Transverse colon (tissue), 4 donors: ENCODE measurements at regions not wholly inside any gene's neighbourhood (a gene's known extent, or its start where the extent isn't known, plus 50 kb on each side); places are given as distances from the start of the nearest gene placed in this dataset.

Experiments
- EP300 ChIP-seq: sonication (generic); formaldehyde crosslinking; IDR thresholded peaks from one replicate; pipeline ENCODE4 v1.6.1; 2017; ENCODE audit warnings: antibody characterized with exemption, low read depth
- POLR2A ChIP-seq: fragments of 450-650 bp; IDR thresholded peaks from one replicate; pipeline ENCODE4 v1.6.1; 2016; ENCODE audit warnings: antibody characterized with exemption, mild to moderate bottlenecking, moderate library complexity
- POLR2AphosphoS5 ChIP-seq, 3 donors: sonication (generic); formaldehyde crosslinking; IDR thresholded peaks; one replicate each; pipeline ENCODE4 v1.6.1; 2016; ENCODE audit warnings: antibody characterized with exemption in 3 of 3
- TF ChIP-seq, protein P1 (sequence below), 5 experiments: fragments of 200-600 bp in 3 of 5; fragments of 450-650 bp in 2 of 5; sonication (generic) in 3 of 5; IDR thresholded peaks; 1 replicate in 2 of 5; 2 replicates in 3 of 5; pipeline ENCODE4 v1.5.1; 2016 to 2017; ENCODE audit warnings: antibody characterized with exemption in 5 of 5, inconsistent platforms in 3 of 5, mild to moderate bottlenecking in 2 of 5, moderate library complexity in 1 of 5

DNA sequence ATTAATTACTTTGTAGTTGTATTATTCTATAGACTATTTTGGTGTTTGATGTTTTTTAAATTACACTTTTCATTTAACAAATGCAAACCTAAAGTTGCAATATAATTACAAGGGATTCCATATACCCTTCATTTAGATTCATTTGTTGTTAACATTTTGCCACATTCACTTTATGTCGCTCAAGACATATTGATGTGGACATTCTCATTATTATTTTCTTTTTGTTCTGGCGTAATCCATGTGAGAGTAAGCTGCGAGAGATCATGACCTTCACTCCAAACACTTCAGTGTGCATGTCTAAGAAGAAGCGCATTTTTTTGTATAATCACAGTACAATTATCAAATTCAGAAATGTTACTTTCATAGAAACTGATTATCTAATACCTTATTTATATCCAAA lies 280.6 kb downstream of the CALCRL start:
- TF ChIP-seq, protein P1, sequence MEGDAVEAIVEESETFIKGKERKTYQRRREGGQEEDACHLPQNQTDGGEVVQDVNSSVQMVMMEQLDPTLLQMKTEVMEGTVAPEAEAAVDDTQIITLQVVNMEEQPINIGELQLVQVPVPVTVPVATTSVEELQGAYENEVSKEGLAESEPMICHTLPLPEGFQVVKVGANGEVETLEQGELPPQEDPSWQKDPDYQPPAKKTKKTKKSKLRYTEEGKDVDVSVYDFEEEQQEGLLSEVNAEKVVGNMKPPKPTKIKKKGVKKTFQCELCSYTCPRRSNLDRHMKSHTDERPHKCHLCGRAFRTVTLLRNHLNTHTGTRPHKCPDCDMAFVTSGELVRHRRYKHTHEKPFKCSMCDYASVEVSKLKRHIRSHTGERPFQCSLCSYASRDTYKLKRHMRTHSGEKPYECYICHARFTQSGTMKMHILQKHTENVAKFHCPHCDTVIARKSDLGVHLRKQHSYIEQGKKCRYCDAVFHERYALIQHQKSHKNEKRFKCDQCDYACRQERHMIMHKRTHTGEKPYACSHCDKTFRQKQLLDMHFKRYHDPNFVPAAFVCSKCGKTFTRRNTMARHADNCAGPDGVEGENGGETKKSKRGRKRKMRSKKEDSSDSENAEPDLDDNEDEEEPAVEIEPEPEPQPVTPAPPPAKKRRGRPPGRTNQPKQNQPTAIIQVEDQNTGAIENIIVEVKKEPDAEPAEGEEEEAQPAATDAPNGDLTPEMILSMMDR (IDR thresholded peaks at IDR 0.05) = no peak
- TF ChIP-seq POLR2A = no peak
- no peak for TF ChIP-seq EP300
- TF ChIP-seq POLR2AphosphoS5 (IDR thresholded peaks at IDR 0.05) = no peak
